Stimulated activated CD8-positive, alpha-beta memory T cell treated with anti-CD3 and anti-CD28 coated beads, Interleukin-4, amount 100 ng/mL, for 24 hours (primary cell): ENCODE measurements at regions not wholly inside any gene's neighbourhood (a gene's known extent, or its start where the extent isn't known, plus 50 kb on each side); places are given as distances from the start of the nearest gene placed in this dataset.

Experiments
- DNase-seq: peaks from one replicate; pipeline ENCODE4 v3.0.0-alpha.2; 2020; ENCODE audit warnings: low read depth

DNA sequence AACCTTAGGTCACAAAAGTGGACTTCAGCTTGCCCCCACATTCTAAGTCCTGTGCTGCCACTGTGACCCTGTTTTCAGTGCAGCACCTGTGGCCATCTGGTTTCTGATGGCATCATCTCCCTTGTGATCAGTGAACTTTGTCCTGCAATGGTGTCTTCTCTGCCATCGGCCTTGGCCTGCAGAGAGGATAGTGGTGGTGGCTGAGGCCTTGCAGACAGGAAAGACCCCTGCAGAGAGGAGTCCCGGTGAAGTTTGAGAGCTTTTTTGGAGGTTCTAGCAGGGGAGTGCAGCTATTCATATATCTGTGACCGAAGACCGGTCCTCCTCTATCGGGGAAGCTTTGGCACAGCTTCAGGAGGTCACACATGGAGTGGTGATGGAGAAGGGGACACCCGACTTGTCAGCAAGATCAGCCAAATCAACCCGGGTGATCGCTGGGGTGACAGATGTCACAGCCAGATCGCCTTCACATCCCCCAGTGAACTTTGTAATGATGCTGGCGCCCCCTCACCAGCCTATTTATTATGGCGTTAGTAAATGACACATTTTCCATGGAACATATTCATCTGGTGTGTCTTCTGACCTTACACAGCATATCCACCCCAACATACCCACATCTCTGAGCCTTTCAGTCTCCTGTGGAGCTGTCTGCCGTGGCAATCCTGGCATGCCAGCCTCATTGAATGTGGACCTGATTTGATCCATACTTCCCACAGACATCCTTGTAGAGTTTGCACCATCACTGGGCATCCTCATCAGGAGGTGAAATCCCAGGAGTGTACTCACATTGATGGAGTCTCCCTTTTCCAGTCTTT is 136.1 kb downstream of the PAPOLA start:
- no peak for DNase-seq

DNA sequence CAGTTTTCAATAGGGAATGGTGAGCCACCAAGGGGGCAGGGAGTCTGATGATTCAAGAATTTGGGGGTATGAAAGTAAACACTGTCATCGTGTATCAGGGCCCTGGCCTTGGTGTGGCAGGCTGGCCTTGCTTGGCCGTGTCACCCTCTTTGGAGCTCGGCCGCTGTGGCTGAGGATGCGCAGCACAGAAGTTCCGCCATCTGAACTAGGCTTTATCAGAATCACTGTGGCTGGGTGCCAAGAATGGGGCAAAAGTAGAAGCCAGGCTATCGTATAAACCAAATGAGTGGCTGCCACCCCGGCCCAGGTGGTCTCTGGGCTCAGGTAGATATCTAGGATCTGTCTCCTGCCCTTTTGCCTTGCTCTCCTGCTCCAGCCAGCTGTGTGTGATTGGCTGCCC is 137.4 kb downstream of the PAPOLA start:
- DNase-seq, result no peak

DNA sequence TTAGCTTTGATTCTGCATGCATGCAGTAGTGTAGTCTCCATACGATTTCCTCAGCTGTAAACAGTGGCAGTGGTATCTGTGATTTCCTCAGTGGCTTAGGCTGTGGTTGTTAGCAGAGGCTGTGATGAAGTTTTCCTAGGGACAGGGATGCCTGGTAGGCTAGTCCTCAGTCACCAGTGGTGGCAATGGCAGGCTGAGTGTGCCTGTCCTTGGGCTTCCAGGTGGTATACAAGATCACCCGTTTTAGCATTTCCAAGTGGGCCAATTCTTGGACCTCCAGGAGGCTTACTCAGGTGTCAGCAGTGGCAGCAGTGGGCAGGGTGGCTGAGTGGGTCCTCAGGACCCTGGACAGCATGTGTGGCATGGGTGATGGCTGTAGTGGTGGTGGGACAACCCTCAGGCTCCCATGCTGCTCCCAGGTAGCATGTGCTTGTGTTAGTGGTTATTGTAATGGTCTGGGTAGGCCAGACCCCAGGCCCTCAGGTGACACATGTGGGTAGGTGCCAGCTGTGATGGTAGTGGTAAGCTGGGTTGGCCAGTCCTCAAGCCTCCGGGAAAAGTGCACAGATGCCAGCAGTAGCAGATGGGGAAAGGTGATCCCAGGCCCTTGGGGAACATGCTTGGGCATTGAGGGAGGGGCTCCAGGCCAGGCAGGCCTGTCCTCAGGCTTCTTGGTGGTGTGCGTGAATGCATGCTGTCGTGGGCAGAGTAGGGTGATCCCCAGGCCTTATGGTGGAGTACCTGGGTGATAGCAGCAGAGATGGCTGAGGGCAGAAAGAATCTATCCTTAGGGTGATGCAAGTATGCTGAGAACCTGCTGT is 146.5 kb downstream of the PAPOLA start:
- DNase-seq, result no peak

DNA sequence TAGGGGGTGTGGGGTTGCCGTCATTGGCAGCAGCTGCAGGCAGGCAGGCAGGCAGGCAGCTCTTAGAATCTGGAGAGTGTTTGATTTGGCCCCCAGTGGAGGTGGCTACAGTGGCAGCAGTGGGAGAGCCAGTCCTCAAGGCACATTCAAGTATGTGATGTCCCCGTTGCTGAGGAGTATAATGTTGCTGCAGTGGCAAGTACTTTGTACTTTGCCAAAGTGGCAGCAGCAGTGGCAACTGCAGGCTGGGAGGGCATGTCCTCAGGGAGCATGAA is 147.1 kb downstream of the PAPOLA start:
- no peak for DNase-seq

DNA sequence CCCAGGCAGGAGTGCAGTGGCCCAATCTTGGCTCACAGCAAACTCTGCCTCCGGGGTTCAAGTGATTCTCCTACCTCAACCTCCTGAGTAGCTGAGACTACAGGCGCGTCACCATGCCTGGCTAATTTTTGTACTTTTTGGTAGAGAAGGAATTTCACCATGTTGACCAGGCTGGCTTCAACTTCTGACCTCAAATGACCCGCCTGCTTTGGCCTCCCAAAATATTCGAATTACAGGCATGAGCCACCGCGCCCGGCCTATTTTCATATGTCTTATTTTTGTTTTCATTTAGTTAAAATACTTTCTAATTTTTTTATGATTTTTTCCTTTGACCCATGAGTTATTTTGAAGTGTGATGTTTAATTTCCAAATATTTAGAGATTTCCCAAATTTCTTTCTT is 143.6 kb upstream of the VRK1 start:
- DNase-seq, result no peak

DNA sequence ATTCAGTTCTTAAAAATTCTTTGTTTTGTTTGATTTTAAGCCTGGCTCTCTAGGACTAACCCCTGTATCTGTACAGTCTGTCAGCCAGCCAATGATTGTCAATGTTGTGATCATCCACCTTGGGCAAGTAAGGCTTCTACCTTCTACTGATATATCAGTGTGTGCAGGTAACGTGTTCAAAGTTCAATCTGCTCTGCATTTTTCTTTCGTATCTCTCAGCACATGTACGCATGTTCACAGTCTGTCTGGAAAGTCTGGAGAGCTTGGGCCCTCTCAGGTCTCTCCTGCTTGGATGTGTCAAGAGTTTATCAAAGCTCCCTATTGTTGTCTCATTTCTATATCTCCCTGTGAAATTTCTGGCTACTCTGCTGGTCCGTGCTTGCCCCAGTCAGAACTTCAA is 138.6 kb upstream of the VRK1 start:
- DNase-seq, result no peak

DNA sequence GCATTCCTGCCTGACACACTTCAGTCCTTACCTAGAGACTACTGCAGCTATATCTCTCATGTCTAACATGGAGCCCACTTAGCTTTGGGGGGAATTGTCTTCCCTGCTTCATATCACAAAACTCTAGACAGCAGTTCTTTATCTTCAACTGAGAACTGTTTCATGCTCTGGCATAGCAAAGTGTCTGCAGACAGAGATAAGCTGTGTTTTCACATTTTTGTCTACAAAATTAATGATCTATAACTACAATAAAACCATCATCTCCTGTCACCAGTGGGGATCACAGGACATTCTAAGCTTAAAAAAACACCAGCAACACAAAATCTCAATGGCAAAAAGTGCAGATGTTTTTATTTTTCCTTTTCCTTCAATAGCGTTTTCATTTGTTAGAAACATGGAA is 137.1 kb upstream of the VRK1 start:
- no peak for DNase-seq

DNA sequence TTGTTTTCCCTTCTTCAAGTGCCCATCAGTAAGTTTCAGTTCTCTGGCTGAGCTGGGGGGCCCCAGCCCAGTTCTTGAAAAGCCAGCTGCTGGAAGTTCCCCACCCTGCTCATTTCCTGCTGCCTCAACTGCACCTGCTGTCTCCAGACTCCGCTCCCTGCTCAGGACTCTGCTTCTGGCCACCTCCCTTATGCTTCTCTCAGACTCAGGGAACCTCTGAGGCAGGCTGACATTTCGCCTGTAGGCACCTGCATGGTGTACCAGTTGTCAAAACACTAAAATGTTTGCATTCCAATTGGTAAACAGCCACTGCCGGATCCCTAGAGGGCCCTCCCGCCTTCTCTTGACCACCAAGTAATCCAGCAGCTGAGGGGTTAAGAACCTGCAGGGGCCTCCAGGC is 136.5 kb upstream of the VRK1 start:
- no peak for DNase-seq

DNA sequence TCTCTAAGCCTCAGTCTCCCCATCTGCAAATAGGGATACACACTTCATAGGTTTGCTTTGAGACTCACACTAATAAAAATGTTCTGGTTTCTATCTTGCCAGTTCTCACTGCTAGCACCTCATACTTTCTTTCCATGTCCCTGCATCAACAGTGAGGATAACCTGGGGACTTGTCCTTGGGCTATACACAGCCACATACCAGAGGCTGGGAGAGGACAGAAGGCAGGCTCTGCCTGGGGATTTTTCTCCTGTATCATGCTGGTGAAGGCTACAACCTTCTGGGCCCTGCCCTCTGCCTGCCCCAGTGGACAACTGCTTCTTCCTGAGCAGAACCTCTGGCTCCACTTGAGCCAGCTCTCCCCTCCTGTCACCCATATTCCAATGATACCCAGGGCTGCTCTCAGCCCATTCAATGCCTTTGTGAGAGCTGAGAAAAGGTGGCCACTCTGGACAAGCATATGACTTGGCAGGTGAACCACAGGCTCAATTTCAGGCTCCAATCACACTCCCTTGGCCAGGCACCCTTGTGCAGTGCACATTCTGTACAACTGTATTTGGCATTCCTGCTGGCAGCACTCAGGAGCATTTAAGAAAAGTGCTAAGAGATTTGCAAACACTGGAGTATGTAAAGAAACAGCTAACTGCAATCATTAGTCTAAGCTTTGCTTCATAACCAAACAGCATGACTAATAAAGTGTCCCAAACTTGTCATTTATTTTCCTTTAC is 135.8 kb upstream of the VRK1 start:
- DNase-seq, result no peak

DNA sequence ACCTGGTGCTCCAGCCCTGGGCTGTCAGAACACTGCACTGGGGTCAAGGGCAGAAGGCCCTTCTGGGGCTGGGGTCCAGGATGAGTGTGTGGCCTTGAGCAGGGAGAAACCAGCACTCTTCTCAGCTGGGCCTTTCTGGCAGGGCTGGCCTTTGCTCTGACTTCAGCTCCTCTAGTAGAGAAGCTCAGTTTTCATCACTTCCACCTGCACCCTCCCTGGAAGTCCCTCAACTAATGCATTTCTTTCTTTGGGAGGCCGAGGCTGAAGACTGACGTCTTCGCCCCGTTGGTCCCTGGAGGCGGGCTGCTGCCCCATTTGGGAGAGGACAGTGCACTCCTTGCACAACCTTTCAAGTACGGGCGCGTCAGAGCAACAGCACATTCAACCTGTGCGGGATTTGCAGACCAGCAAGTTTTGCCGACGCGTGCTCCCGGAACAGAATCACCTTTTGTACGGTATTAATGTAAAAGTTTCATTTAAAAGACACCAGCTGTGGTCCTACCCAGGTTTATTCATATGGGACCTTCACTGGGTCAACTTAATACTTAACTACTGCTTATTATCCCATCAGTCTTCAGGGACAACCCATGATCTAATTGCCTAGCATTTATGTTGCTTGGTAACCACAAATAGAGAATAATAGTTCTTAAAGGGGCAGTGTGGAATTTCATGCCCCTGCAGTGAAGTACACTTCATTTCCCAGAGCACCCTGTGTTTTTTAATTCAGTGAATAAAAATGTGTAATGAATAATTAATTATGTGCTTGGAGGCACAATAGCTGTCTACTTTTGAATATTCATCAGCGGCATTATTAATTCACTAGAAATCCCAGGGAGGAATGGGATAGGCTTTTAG is 134.8 kb upstream of the VRK1 start:
- DNase-seq, result no peak

DNA sequence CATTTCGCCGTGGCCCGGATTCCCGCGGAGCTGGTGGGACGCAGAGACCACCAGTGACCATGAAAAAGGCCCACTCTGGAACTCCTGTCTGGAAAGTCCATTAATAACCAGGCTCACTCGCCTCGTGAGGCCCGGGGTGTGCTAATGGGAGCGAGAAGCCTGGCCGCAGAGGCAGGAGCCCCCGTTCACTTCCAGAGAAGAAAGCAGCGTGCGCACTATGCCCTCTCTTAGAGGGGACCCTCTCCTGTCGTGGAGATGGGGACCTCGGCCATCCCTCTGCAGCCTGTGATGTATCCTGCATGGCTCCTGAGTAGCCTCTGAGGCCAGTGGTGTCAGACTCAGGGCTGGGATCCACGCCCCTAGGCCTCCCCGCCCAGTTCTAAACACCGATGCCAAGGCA is 134.1 kb upstream of the VRK1 start:
- no peak for DNase-seq

DNA sequence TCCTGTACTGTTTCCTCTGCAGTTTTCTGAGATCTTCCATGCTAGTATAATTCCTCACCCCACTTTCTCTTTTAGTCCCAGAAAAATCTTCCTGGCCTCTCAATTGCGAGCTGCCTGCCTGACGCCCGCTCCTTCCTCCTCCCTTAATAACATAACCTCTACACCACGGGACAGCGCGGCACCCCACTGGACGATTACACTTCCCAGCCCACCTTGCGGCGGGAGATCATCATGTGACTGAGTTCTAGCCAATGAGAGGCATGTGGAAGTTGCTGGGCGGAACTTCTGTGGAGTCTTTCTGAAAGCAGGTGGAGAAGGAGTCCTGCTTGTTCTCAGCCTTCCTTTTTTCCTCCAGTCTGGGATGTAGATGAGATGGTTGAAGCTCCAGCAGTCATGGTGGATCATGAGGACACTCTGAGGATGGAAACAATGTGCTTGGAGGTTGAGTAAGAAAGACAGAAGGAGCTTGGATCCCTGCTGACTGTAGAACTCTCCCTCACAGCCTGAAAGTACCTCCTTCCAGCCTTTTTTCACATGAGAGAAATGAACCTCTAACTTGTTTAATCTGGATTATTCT is 133.6 kb upstream of the VRK1 start:
- DNase-seq, result no peak

DNA sequence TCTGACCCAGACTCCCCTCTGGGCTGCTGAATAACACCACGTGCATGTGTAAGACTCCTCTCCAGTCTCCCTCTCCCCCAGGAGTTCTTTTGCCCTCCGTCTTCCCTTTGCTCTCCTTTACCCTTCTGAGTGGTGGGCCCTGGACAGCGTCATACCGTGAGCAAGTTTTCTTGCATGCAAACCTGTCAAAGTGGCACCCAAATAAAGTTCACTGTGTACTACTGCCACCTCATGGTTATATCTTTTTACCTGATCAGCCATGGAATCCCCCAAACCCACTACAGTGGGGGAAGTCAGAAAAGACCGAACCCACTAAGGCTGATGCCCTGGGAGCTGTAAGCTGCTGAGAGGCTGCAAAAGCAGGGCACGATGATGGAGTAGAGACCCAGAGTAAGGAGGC is 131.1 kb upstream of the VRK1 start:
- DNase-seq, result no peak

DNA sequence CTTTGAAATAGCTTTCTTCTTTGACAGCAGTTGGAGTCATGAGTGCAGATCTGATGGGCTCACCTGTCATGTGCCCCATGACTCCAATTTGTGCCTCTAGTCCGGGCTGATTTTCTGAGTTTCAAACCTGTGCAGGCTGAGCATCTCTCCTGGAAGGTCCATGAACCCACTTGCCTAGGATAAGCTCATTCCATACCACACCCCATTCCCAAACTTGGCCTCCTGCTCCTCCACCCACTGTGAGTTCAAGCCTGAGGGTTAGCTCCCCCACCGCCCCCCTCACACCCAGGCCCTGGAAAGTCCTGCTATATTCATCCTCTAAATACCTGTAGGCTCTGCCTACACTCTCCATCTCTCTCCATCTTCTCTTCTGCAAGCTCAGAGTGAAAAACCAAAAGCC is 126.8 kb upstream of the VRK1 start:
- no peak for DNase-seq

DNA sequence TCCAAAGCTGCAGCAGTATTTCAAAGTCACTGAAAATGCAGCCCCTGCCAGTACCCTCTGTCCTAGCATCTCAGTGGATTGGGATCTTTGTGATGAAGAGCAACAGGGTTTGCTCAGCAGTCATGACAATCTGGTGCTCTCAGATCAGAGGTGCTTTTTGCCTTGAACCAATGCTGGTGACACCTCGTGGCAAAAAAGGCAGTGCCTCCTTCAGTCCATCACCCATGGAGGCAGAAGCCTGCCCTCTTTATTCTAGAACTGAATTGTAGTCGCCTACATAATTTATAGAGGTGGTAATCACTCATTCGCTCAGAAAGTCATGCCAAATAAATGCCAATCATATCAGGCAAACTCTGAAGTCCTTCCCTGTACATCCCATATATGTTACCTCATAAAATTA is 126.0 kb upstream of the VRK1 start:
- DNase-seq, result no peak

DNA sequence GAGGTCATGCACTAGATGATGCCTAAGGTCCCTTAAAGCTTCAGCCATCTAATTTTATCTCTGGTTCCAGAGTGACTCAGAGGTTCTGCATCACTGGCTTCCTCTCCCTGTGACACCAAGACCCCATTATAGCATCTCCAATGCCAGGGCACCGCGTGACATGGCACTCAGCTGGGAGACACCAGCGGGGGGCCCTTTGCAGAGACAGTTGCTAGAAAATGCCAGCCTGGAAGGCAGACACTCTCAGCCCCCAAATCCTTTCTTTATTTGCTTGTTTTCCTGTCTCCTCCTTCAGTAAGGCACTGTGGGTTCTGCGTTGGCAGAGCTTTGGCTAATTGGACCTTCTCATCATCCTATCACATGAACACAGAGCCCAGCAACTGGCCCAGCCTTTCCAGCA is 123.5 kb upstream of the VRK1 start:
- no peak for DNase-seq

DNA sequence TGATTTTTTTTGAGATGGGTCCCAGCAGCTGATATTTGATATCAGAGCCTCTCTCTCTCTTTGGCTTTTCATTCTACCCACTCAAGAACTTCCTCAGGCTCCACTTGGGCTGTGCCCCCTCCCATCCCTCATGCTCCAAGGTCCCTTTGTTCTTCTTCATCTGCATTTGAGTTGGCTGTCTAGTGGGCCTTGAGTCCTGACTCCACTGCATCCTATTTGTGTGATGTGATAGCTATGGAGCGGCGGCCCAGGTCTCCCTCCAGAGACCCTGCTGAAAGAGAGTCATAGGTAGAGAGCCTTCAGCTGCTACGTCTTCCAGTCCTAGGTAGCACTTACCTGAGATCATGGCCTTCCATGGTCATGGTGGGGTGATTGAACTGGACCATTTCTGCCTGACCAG is 123.1 kb upstream of the VRK1 start:
- no peak for DNase-seq

DNA sequence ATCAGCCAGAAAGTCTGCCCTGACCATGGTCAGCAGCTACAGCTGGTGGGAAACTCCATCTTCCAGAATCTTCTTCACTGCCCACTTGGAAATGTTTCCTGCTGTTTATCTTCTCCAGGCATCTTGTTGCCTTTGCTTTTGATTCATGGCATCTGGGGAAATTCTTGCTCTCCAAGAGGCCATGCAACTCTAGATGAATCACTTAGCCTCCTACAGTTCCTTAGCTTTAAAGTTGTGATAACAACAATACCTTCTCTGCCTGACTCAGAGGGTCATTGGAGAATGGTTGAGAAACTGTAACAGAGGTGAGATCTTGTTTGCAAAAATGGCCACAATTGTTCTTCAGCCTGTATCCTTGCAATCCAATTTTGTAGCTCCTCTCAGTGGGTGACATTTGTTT is 121.0 kb upstream of the VRK1 start:
- DNase-seq, result no peak

DNA sequence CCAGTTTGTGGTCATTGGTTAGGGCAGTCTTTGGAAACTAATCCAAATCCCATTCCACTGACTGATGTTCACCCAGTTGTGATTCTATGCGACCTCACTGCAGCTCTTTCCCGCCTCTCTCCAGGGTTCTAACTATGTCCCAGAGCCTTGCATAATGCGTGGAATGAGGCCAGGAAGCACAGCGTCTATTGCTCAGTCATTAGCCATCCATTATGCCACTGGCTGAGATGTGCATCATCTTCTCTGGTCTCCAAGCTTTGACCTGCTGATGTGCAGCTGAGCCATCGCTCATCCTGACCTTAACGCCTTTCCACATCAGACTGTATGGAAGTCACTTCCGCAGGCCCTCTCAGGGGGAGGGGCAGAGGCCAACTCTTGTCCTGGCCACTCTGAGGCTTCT is 115.4 kb upstream of the VRK1 start:
- no peak for DNase-seq

DNA sequence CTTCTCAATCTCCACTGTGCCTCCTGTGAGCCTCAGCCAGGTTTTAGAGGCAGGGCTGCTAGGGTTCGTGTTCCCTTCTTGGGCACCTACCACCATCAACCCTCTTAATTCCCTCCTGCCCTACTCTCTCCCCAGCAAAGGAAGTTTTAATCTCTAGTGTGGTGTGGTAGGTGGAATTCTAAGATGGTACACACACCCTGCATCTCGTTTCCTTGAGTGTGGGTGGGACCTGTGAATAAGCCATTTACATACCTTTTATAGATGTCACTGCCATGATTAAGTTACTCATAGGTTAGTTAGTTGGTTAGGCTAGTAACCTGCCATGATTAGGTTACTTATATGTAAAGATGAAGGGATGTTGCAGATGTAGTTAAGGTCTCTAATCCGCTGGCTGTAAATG is 114.8 kb upstream of the VRK1 start:
- DNase-seq, result no peak

DNA sequence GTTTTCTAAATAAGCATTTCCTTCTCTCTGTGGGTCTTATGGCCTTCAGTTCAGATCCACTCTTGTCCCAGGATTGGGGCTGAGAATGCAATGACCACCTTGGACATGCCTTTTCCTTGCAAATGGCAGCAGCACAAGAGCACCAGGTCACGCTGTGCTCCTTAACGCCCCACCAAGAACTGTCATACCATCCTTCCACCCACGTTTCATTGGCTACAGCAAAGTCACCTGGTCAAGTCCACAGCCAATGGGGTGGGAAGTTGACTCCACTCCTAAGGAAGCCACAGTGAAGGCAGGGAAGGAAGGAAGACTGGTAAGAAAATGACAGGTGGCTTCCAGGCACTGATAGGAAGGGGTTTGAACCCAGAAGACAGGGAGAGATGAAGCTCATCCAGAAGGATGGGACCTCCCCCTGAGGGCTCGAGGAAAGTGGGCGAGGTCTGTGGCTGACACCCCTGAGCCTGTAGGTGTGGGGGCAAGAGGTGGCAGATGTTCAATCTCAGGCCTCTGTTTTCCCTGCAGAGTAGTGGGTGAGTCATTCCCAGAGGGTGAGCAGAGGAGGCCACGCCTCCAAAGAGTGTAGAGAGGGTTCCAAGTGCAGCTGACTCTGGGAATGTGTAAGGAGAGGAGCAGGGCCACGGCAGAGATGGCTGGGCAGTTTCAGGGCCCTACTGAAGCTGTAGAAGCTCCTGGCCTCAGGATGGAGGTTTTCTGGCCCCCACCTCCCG is 113.5 kb upstream of the VRK1 start:
- DNase-seq, result no peak
